ENCODE measurements at regions not wholly inside any gene's neighbourhood (a gene's known extent, or its start where the extent isn't known, plus 50 kb on each side); places are given as distances from the start of the nearest gene placed in this dataset.

DNA sequence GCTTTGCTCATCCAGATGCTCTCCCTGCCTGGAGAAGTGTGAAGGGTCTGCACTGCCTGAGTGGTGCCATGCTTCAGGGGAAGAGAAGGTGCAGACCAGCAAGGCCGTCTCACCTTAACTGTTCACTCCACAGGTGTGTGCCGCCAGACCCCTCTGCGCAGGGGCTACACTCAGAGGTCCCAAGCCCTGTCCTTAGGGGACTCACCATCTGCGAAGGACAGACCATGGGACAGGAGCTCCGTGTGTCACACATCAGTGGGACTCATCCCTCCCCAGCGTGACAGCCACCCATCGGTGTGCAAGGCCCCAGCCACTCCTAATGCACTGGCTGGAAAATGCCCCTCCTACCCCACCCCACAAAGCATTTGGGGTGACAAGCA is 142.9 kb downstream of the OLFM1 start:
- DNase-seq (ENCODE audit: low read depth in 3 of 3, low spot score in 2 of 3) = no peak

DNA sequence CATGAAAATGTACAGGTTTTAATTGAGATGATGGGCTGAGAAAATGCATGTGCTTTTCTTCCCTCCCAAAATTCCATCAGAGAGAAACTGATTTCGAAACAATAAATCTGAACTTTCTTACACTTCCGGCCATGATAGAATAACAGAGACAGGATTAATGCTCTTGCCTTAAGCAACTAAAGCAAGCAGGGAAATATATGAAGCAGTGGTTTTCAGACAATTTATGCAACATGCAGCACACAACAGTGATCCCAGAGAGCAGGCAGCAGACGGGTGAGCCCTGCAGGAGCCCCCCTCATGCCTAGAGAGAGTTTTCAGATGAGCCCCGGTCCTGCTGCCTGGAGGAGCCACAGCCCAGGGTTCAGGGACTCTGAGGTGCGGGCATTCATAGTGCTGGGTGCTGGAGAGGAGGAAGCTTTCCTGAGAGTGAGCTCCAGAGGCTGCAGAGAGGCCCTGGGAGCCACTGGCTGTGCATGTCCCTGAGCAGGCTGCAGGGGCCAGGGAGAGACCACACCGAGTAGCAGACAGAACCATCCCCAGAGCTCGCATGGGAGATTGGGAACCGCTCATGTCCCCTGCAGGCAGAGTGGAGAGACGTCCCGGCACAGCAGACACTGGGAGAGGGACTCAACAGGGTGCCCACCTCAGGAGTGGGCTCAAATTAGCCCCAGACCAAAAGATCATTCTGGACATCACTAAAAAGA is 143.5 kb downstream of the OLFM1 start:
- DNase-seq (ENCODE audit: low read depth in 3 of 3, low spot score in 2 of 3) = no peak

DNA sequence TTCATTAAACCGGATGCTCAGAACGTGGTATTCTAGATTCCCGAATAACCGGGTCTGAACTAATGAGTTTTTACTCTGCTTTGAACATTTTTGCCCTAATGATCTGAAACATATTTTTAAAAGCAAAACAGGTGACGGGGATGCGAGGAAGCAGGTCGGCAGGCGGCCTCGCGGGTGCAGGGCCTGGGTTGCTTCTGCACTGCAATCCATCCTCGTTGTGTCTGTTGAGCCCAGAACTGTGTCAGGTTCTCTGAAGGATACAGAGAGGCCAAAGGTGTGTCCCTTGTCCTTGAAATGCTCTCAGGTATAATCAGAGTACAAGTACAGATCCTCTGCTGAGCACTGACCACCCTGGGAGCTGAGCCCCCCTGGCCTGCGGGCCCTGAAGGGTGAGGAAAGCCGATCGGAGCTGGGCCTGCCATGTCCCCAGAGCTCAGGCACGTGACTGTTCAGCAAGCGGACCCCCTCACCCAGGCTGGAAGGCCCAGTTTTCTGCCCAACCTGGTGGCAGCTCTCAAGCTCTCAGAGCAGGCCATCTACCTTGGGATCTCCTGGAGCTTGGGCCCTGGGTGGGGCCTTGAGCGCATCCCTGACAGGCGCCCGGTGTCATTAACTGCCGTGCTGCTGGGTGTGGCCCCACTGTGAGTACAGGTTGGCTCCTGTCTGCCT is 151.8 kb downstream of the OLFM1 start:
- DNase-seq (ENCODE audit: low read depth in 3 of 3, low spot score in 2 of 3) = no peak

DNA sequence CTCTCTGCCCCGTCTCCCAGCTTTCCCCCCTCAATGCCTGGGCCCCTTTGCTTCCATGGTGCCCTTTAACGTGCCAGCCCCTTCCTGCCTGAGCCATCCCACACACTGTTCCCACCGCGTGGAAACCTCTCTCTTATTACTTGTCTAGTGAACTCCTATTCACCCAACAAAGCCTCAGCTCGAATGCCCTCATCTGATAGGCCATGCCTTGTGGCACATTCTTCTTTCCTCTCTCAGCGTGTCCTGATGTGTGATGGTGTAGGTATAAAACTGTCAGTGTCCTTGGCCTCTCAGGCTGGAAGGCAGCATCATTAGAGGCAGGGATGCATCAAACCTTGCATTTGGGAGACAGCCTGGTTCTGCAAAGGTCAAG is 152.3 kb downstream of the OLFM1 start:
- DNase-seq (ENCODE audit: low read depth in 3 of 3, low spot score in 2 of 3) = no peak

DNA sequence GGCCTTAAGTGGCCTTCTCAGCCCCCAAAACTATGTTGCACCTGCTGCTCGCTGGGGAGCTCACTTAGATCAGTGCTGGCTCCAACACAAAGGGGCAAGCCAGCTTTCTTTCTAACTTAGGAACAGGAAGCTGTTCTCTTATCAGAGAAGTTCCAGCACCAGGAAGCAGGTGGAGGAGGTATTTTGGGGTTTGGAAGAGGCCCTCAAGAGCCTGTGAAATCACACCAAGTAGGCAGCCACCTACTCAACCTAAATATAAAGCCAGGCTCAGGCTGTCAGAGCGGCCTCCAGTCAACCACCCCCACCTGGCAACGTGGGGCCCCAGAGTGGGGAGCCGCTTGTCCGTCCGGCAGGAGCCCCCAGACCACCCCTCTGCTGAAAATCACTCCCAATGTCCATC is 152.8 kb downstream of the OLFM1 start:
- DNase-seq (ENCODE audit: low read depth in 3 of 3, low spot score in 2 of 3) = no peak

DNA sequence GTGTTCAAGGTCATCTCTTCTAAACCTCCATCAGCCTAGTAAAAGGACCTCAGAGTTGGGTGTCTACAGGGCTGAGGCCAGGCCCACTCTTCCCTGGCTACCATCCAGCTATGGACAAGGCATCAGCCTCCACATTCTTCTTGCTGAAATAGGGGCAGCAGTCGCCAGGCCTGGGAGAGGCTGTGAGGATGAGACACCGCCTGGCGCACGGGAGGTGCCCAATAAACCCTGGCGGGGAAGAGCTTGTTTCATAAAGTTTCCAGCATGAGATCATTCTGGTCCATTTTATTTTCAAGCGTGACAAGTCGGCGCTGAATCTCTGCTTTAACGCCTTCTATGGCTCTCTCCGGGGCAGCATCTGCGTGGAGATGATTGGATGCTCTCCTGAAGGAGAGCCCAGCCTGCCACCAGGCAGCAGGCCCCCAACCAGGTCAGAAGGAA is 153.4 kb downstream of the OLFM1 start:
- DNase-seq (ENCODE audit: low read depth in 3 of 3, low spot score in 2 of 3) = no peak

DNA sequence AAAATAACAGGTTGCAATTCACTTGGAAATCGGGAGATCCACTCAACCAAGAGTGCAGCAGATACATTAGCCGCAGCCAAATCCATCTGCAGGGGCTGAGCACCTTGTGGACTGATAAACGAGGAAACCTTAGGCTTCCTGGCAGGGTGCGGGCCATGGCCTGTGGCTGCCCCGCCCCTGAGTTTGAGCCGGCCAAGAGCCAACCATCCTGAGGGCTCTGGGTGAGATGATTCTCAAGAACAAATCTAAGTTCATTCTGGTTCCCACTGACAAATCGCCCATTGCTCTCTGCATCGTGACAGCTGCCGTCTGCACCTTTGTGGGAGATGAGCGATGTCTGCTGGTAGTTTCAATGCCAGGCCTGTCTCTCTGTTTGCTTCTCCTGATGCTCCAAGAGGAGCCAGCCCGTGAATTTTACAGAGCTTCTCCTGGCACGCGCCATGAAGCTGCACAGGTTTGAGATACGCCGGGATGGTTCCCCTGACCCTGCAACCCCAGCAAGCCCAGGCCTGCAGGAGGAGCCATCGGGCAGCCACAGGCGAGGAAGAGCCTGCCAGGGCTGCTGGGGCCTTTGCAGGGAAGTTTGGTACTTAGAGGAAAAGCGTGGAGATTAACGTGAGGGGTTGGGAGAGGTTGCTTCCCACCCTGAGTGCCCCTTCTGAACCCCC is 154.0 kb downstream of the OLFM1 start:
- DNase-seq (ENCODE audit: low read depth in 3 of 3, low spot score in 2 of 3) = no peak

DNA sequence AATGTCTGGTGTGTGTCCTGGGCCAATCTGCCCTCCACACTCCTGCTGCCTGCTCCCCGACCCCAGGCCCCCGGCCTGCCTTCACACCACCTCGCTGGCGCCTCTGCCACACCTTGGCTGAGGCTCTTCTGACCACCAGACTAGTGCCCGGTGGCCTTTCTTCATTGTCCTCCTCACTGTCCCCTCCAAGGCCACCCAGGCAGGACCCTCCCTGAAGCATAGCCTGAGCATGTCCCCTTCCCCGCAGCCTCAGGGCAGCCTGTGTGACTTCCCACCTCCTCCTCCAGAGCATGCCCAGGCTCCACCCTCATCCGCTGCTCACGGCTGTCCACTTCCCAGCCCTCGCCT is 154.6 kb downstream of the OLFM1 start:
- no peak for DNase-seq (ENCODE audit: low read depth in 3 of 3, low spot score in 2 of 3)

DNA sequence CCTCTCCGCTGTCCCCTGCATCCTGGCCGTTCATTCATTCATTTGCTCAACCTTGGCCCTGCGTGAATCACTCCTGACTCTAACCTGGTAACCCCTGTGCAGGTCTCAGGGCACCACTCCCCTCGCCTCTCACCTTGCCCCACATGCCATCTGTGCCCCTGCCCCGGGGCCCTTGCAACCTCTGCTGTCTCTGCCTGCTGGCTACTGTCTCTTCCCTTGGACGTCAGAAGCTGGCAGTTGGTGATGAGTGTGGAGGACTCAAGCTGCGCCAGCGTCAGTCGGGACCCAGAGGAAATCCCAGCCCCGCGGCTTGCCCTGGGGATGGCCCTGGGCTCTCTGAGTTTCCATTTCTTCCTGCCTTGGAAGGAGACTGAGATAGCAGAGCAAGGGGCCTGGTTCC is 154.9 kb downstream of the OLFM1 start:
- DNase-seq (ENCODE audit: low read depth in 3 of 3, low spot score in 2 of 3) = no peak

DNA sequence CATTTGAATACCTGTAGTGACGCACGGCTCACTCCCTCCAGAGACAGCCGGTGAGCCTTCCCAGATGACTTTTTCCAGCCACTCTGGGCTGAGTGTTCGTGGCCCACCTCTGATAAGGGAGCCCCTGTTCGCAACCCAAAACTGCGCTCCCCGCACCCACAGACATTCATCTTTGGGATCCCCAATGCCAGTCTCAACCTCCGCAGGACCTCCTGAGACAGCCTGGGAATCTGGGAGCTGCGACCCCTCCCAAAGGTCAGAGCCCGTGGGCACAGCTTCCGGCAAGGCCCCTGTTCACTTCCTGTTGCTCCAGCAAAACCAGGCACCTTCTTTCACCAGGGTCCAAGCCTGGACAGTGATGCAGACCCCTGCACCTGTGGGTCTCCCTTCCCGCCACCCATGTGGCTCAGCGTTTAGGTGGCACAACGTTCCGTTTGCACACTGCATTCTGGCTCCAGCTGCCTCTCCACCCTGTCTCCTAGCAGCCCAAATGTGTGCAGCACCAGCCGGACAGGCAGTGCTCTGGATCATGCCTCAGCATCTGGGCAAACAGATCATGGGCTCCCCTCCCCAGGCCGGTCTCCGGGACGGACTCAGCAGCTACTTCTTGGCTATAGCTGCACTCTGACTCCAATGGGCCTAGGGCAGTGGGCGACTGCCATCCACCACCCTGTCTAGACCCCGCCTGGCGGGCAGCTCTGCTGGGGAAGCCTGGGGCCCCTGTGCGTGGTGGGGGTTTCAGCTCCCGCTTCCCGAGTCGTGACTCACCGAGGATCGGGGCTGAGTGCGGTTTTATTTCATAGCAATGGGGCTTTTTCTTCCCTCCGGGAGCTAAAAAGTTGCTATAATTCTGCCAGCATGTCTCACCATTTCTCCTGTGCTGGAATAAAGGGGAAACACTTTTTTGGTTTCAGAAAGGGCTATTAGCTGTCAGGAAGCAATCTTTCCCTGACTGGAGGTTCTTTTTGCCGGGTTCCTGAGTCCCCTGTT is 156.0 kb downstream of the OLFM1 start:
- DNase-seq (ENCODE audit: low read depth in 3 of 3, low spot score in 2 of 3) = no peak

DNA sequence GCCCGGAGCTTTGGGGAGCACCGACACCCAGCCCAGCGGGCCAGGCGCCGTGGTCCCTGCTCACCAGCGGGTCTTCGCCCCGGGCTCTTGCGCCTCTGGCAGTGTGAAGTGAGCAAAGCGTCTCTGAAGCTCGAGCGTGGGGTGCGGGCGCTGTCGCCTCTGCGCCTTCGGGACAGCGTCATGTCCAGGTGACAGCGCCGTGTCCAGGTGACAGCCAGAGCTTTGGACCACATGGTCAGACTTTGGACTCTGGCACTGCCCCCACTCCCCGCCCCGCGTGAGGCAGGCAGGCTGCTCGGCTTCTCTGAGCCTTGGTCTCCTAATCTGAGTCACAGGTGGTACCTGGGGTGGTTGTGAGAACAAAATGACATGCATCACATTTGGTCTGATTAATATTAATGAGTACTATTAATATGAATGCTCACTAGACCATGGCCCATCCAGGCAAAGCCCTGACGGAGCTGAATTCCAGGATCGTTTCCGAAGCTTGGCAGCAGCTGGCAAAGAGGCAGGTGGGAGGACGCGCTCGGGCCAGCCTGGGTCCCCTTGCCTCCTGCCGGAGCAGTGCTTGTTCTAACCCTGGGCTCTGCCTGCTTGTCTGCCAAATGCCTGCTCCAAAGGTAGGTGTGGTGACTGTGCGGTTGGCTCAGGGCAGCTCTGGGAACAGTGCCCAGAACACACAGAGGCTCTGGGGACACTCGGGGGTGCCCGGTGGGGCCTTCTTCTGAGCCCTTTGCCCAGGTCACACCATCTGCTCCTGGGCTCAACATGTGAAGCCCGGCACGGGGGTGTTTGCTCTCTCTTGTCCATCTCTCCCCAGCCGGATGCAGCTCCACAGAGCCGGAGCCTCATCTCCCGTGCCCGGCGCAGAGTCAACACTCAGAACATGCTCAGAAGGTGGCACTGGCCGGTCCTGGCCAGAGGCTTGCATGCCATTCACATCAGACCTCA is 157.1 kb downstream of the OLFM1 start:
- no peak for DNase-seq (ENCODE audit: low read depth in 3 of 3, low spot score in 2 of 3)

DNA sequence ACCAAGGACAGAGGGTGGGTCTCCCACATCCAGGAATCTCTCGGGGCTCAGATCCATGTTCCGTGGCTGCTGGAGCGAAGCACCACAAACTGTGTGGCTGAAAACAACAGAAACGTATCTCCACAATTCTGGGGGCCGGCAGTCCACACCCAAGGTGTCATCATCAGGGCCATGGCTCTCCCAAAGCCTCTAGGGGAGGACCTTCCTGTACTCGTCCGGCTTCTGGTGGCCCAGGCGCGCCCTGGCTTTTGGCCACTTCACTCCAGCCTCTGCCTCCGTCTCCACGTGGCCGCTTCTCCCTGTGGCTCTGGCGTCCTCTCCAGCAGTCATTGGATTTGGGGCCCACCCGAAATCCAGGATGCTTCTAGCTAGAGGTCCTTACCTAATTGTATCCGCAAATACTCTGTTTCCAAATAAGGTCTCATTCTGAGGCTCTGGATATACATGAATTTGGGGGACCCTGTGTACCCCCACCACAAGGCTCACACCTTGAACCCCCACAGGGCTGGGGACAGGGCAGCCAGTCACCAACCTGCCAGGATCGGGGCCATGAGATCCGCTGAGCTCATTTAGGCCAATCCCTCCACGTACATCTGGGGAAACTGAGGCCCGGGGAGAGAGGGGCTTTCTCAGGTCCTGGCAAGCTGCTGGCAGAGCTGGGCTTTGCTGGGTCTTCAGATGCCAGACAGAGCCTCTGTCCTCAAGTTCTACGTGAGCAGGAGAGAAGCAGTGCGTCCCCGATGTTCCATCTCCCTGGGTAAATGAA is 158.2 kb downstream of the OLFM1 start:
- no peak for DNase-seq (ENCODE audit: low read depth in 3 of 3, low spot score in 2 of 3)

DNA sequence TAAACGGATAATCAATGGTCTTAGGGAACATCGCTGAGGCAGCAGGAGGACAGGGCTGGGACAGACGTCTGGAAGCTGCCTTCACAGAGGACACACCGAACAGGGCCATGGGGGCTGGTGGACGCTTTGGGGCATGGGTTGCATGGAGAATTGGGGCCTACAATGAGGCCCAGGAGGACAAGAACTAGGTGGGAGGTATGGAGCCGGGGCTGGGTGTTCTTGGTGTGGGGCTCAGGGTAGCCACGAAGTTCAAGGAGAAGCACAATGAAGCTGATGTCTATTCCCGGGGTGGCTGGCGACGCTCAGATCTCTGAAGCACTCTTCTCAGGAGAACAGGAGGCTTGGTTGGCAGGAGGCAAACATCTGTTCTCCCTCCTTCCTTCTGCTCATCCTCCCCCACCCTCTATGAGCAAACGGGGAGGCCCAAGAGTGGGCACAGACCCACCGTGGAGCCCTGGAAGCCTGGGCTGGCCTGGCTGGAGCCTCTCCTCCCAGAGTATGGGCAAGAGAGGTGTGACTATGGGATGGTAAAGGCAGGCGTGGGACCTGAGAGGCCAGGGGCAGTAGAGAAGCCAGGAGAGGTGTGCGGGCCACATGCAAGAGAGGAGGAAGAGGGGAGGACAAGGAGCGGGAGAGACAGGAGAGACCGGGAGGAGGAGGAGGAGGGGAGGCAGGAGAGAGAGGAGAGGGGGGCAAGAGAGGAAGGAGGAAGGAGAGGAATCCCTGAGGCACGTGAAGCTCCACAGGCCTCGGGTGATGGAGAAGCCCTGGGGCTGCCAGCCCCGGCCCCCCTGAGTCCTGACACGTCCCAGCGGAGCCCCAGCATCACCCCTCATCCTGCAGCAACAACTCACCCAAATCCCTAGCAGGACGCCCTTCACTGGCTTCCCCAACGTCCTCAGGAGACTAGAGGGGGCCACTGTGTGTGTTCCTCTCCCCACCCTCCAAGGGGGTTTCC is 159.1 kb downstream of the OLFM1 start:
- no peak for DNase-seq (ENCODE audit: low read depth in 3 of 3, low spot score in 2 of 3)

DNA sequence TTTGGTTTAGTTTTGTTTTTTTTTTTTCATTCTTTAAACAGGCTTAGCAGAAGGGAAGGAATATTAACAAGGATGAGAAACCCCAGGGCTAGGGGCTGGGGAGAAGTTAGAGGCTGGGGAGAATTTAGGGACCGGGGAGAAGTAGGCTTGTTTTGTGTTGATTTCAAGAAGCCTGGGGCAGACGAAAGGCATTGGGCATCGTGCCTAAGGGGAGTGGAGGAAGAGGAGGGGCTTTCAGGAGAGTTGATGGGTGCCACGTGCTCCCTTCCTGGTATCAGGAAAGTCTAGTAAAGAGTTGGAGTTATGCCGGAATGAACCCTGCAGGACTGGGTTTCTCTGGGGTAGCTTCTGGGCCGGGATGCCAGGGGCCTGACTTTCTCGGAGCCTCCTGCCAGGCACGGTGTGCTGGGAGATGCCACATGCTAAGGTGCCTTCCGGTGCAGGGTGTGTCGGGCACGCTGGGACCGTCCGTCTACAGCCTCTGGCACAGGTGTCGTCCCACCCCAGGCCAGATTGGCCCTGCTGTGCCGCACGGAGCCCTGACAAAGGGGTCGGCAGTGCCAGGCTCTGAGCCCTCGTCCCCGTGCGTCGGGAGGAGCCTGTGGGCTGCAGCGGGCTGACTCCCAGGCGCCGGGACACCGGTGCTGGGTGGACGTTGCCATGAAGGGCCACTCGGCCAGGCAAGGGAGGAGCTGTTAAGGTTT is 159.9 kb downstream of the OLFM1 start:
- no peak for DNase-seq (ENCODE audit: low read depth in 3 of 3, low spot score in 2 of 3)

DNA sequence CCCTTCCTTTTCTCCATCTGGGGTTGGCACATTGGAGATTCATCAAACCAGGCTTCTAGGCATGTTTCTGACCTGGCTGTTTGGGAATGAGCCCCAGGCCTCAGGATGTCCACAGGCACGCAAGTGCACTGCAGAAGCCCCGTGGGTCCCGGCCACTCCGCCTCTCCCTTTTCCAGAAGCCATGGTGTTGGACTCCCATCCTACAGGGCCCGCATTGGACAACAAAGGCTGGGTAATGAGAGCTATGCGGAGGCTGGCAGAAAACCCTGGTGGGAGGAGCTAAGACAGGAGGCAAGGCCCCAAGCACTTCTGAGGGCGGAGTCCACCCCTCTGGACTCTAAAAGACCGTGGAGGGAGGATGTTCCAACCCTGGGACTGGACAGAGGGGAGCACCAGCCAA is 160.6 kb downstream of the OLFM1 start:
- no peak for DNase-seq (ENCODE audit: low read depth in 3 of 3, low spot score in 2 of 3)

DNA sequence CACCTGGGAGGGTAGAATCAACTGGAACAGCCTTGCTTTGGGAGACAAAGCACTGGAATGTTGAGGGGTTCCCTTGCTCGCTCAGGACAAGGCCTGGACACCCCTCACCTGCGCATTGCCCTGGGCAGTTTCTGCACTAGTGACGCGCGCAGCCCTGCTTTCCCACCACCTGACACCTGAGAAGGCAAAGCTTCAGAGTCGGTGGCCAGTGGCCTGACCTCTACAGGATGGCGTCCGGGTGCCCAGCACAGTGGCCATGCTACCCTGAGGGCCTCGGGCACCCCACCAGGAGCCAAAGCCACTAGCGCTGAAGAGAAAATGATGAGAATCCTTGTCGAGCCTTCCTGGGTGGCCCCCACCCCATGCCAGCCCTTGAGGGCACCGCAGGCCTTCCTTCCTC is 161.3 kb downstream of the OLFM1 start:
- no peak for DNase-seq (ENCODE audit: low read depth in 3 of 3, low spot score in 2 of 3)

DNA sequence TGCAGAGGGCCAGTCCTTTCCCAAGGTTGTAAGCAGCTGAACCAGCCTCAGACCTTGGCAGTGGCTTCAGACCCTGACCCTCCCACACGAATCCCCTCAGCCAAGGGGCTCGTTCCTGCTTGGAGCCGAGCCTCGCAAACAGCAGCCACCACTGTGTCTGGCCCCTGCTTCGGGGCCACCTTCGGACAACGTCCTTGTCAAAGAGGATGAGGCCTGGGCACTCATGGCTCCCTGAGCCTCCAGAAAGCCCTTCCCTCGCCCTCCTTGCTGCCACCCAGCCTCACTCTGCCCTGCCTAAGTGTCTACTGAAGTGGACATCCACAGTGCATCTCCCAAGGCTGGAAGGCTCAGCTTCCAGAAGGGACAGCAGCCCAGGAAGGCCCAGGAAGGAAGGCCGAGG is 161.7 kb downstream of the OLFM1 start:
- no peak for DNase-seq (ENCODE audit: low read depth in 3 of 3, low spot score in 2 of 3)

Measured in right renal cortex interstitium (tissue), 3 donors.